ENCODE measurements at regions not wholly inside any gene's neighbourhood (a gene's known extent, or its start where the extent isn't known, plus 50 kb on each side); places are given as distances from the start of the nearest gene placed in this dataset.

GRCh38 chr18:7482342-7482741 is 84.8 kb upstream of the PTPRM start:
- TF ChIP-seq POLR2A (IDR thresholded peaks at IDR 0.05; ENCODE audit: extremely low read depth, insufficient read length) (no peak), CTCF (IDR thresholded peaks at IDR 0.05; ENCODE audit: low read depth, low read length) (no peak), MAX (IDR thresholded peaks at IDR 0.05; ENCODE audit: low read depth, low read length) (no peak)
